Ovary (tissue), 7 donors: ENCODE measurements at regions not wholly inside any gene's neighbourhood (a gene's known extent, or its start where the extent isn't known, plus 50 kb on each side); places are given as distances from the start of the nearest gene placed in this dataset.

Source experiments
- DNase-seq, 5 donors: peaks; one replicate each; pipeline ENCODE4 v3.0.0-alpha.2; 2019 to 2020
- H3K27ac ChIP-seq, 2 donors: fragments of 200-600 bp; one replicate each; pipeline versions ENCODE4 v1.5.1 to v1.8.0; 2019 to 2022
- H3K27me3 ChIP-seq: fragments of 200-600 bp; one replicate; pipeline ENCODE4 v1.8.0; 2022
- H3K36me3 ChIP-seq: fragments of 200-600 bp; sonication (generic); one replicate; pipeline ENCODE4 v1.5.1; 2019
- H3K4me1 ChIP-seq: one replicate; pipeline ENCODE4 v1.8.1; 2013; ENCODE audit warnings: mild to moderate bottlenecking, moderate library complexity; ENCODE audit not compliant: insufficient read depth
- H3K4me3 ChIP-seq: fragments of 200-600 bp; sonication (generic); one replicate; pipeline ENCODE4 v1.5.1; 2017
- H3K9me3 ChIP-seq, 2 donors: fragments of 200-600 bp in 1 of 2; sonication (generic) in 1 of 2; one replicate each; pipeline versions ENCODE4 v1.5.1 to v1.8.1; 2013 to 2019; ENCODE audit warnings: mild to moderate bottlenecking in 1 of 2, moderate library complexity in 1 of 2
- EP300 ChIP-seq: sonication (generic); formaldehyde crosslinking; IDR thresholded peaks from one replicate; pipeline ENCODE4 v1.6.1; 2017; ENCODE audit warnings: antibody characterized with exemption
- POLR2A ChIP-seq: fragments of 450-650 bp; IDR thresholded peaks from one replicate; pipeline ENCODE4 v1.6.1; 2017; ENCODE audit warnings: antibody characterized with exemption, mild to moderate bottlenecking, moderate library complexity
- WGBS, 3 donors: extraction: QIAGEN DNeasy Blood & Tissue Kit in 1 of 3; methylation state at CpG; one replicate each; pipeline versions ENCODE4 v1.1.5 to v1.1.7; 2013 to 2017; 5-methylcytosine and 5-hydroxymethylcytosine counted together
- intact Hi-C, 4 donors: fragments of 100-400 bp; cut with DNase I; formaldehyde crosslinking; loops; one replicate each; pipeline versions ENCODE4 v1.11.0 to v1.15.1; 2022 to 2023
- TF ChIP-seq, protein P1 (sequence below), 3 donors: fragments of 450-650 bp in 2 of 3; fragments of 200-600 bp in 1 of 3; IDR thresholded peaks; one replicate each; pipeline versions ENCODE4 v1.5.1 to v1.8.0; 2016 to 2022; ENCODE audit warnings: antibody characterized with exemption in 3 of 3, mild to moderate bottlenecking in 1 of 3
- donor health status: DM: no; HTN: no; CAD: no; lungs with moderate emphysema.
- donor health status: DM: no; HTN: no; CAD: no.
- donor health status: Bipolar disorder and iron deficiency.
- donor health status: DM: no; HTN: no; CAD: no.
- donor health status: DM: yes; HTN: yes; CAD: no.

GRCh38 chr7:110051372-110051771 is 1039.6 kb upstream of the LRRN3 start:
- no peak for DNase-seq
- Histone ChIP-seq H3K9me3 (no peaks in the 10 kb centered on the region), H3K27ac (no peak overlapping the region), H3K4me3 (no peak overlapping the region), H3K27me3 (no peaks in the 10 kb centered on the region), H3K4me1 (no peaks in the 10 kb centered on the region), H3K36me3 (no peaks in the 10 kb centered on the region)
- TF ChIP-seq, protein P1, sequence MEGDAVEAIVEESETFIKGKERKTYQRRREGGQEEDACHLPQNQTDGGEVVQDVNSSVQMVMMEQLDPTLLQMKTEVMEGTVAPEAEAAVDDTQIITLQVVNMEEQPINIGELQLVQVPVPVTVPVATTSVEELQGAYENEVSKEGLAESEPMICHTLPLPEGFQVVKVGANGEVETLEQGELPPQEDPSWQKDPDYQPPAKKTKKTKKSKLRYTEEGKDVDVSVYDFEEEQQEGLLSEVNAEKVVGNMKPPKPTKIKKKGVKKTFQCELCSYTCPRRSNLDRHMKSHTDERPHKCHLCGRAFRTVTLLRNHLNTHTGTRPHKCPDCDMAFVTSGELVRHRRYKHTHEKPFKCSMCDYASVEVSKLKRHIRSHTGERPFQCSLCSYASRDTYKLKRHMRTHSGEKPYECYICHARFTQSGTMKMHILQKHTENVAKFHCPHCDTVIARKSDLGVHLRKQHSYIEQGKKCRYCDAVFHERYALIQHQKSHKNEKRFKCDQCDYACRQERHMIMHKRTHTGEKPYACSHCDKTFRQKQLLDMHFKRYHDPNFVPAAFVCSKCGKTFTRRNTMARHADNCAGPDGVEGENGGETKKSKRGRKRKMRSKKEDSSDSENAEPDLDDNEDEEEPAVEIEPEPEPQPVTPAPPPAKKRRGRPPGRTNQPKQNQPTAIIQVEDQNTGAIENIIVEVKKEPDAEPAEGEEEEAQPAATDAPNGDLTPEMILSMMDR (IDR thresholded peaks at IDR 0.05): no peak
- TF ChIP-seq POLR2A (no peak), EP300 (no peak)
- intact Hi-C loops: no loop called here
- WGBS, 3 donors: 12 to 17% (median 13%) methylated on average over 2 of the region's 2 CpGs

GRCh38 chr7:110056331-110056730 is 1034.6 kb upstream of the LRRN3 start:
- Histone ChIP-seq H3K4me1 (no peaks in the 10 kb centered on the region), H3K36me3 (no peaks in the 10 kb centered on the region), H3K27ac (no peak overlapping the region), H3K27me3 (no peaks in the 10 kb centered on the region), H3K9me3 (no peaks in the 10 kb centered on the region), H3K4me3 (no peak overlapping the region)
- intact Hi-C loops: no loop called here
- DNase-seq: no peak
- WGBS, 3 donors: 68 to 88% (median 74%) methylated on average over 3 of the region's 3 CpGs
- no peak for TF ChIP-seq EP300
- TF ChIP-seq POLR2A: no peak

DNA sequence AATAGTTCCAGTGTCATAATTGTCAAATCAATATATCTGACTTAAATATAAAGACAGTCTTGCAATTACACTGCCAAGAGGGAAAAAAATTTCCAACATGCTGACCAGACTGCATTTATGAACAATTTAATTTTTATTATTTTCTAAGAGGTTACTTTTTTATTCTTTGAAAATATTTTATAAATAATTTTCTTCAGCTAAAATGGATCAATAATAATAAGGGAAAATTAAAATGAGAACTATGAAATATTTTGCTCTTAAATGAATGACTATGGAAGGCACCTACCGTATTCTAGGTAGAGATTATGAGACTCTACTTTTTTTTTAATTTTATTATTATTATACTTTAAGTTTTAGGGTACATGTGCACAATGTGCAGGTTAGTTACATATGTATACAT is 1032.5 kb upstream of the LRRN3 start:
- H3K27ac ChIP-seq: no peak overlapping the region
- intact Hi-C loops: no loop called here
- no peaks in the 10 kb centered on the region for H3K36me3 ChIP-seq
- no peak for DNase-seq
- TF ChIP-seq EP300: no peak
- no peak for TF ChIP-seq POLR2A
- TF ChIP-seq, protein P1 (IDR thresholded peaks at IDR 0.05): no peak
- no peaks in the 10 kb centered on the region for H3K9me3 ChIP-seq
- no peaks in the 10 kb centered on the region for H3K4me1 ChIP-seq
- no peak overlapping the region for H3K4me3 ChIP-seq
- H3K27me3 ChIP-seq: no peaks in the 10 kb centered on the region
- WGBS, 3 donors: 91 to 93% (median 92%) methylated on average over 1 of the region's 1 CpG

- H3K27me3 ChIP-seq: no peaks in the 10 kb centered on the region
- H3K9me3 ChIP-seq: no peaks in the 10 kb centered on the region
- intact Hi-C loops: no loop called here
- H3K27ac ChIP-seq: no peak overlapping the region
- H3K36me3 ChIP-seq: no peaks in the 10 kb centered on the region
- 94 to 100% (median 96%) methylated on average over 2 of the region's 2 CpGs for WGBS, 3 donors
- no peaks in the 10 kb centered on the region for H3K4me1 ChIP-seq
- H3K4me3 ChIP-seq: no peak overlapping the region
- DNase-seq: no peak
- no peak for TF ChIP-seq POLR2A
- TF ChIP-seq, protein P1 (IDR thresholded peaks at IDR 0.05): no peak
- no peak for TF ChIP-seq EP300
These were observed 1029.5 kb upstream of the LRRN3 start for GRCh38 chr7:110061387-110061786.

- no peak for DNase-seq
- intact Hi-C loops: no loop called here
- no peaks in the 10 kb centered on the region for H3K36me3 ChIP-seq
- no peak overlapping the region for H3K27ac ChIP-seq
- H3K4me3 ChIP-seq: no peak overlapping the region
- H3K4me1 ChIP-seq: no peaks in the 10 kb centered on the region
- no peak for TF ChIP-seq POLR2A
- no peak for TF ChIP-seq EP300
- TF ChIP-seq, protein P1 (IDR thresholded peaks at IDR 0.05): no peak
- H3K27me3 ChIP-seq: no peaks in the 10 kb centered on the region
- H3K9me3 ChIP-seq: no peaks in the 10 kb centered on the region
- 52 to 62% (median 52%) methylated on average over 3 of the region's 3 CpGs for WGBS, 3 donors
These were observed 1025.8 kb upstream of the LRRN3 start for GRCh38 chr7:110065121-110065520.
